Tibial nerve (tissue), 4 donors: ENCODE measurements at regions not wholly inside any gene's neighbourhood (a gene's known extent, or its start where the extent isn't known, plus 50 kb on each side); places are given as distances from the start of the nearest gene placed in this dataset.

Source experiments
- CTCF ChIP-seq, 5 experiments: fragments of 200-600 bp in 3 of 5; fragments of 450-650 bp in 2 of 5; sonication (generic) in 3 of 5; IDR thresholded peaks; one replicate each; pipeline ENCODE4 v1.5.1; 2016 to 2019; ENCODE audit warnings: antibody characterized with exemption in 5 of 5, mild to moderate bottlenecking in 3 of 5, moderate library complexity in 2 of 5
- EP300 ChIP-seq, 2 donors: sonication (generic); formaldehyde crosslinking; IDR thresholded peaks; one replicate each; pipeline ENCODE4 v1.6.1; 2017; ENCODE audit warnings: antibody characterized with exemption in 2 of 2, mild to moderate bottlenecking in 1 of 2
- POLR2A ChIP-seq, 2 donors: fragments of 450-650 bp; IDR thresholded peaks; one replicate each; pipeline ENCODE4 v1.6.1; 2017; ENCODE audit warnings: antibody characterized with exemption in 2 of 2, mild to moderate bottlenecking in 2 of 2, moderate library complexity in 2 of 2

- TF ChIP-seq CTCF (IDR thresholded peaks at IDR 0.05) (no peak), POLR2A (IDR thresholded peaks at IDR 0.05) (no peak), EP300 (IDR thresholded peaks at IDR 0.05) (no peak)
Measured at GRCh38 chr6:155894758-155895157, 439.1 kb upstream of the NOX3 start.
